ENCODE measurements at regions not wholly inside any gene's neighbourhood (a gene's known extent, or its start where the extent isn't known, plus 50 kb on each side); places are given as distances from the start of the nearest gene placed in this dataset.
"Not testable (repeated sequence)": the region's sequence is repeated elsewhere in the genome, so short reads cannot be mapped to it uniquely, and the experiment has no call there.

DNA sequence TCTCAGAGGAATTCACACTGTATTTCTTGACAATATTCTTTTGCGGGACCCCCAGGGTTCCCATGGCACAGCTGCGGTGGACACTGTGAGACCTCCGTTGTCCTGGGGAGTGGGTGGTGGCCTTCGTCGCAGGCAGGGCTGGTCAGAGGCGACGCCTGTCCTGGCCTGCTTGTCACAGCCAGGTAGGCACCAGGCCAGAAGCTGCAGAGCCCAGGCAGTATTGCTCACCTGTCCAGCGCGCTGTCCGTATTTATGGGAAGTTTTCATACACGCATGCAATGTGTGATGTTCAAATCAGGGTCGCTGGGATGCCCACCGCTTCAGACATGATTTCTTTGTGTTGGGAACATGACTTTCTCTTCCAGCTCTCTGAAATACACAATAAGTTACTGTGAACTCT, 126.6 kb downstream of the RTP5 start:
- H3K4me1 Mint-ChIP-seq: no peaks in the 10 kb centered on the region
- no peaks in the 10 kb centered on the region for H3K9me3 ChIP-seq (ENCODE audit: control insufficient read depth in 2 of 2, low read length in 2 of 2)
- H3K4me1 ChIP-seq (ENCODE audit: control insufficient read depth, insufficient read depth, low read length, poor library complexity, severe bottlenecking): no peaks in the 10 kb centered on the region
- H3K27me3 ChIP-seq (ENCODE audit: control insufficient read depth, insufficient read depth, low read length): no peaks in the 10 kb centered on the region
- H3K27me3 Mint-ChIP-seq: no peaks in the 10 kb centered on the region
- H3K27ac Mint-ChIP-seq: no peak overlapping the region
- ATAC-seq (ENCODE audit: low read depth in 2 of 2): no peak
- H3K27ac ChIP-seq (ENCODE audit: insufficient read depth, low read length, poor library complexity, severe bottlenecking): no peak overlapping the region
- DNase-seq: no peak
- no peak overlapping the region for H3K4me3 ChIP-seq (ENCODE audit: low read depth, low read length)
- no peak overlapping the region for H3K4me3 Mint-ChIP-seq
- H3K36me3 ChIP-seq (ENCODE audit: control insufficient read depth, insufficient read depth, low read length): no peaks in the 10 kb centered on the region
- peaks cover 22% of the 10 kb centered on the region for H3K36me3 Mint-ChIP-seq
- H3K9me3 Mint-ChIP-seq: no peaks in the 10 kb centered on the region

DNA sequence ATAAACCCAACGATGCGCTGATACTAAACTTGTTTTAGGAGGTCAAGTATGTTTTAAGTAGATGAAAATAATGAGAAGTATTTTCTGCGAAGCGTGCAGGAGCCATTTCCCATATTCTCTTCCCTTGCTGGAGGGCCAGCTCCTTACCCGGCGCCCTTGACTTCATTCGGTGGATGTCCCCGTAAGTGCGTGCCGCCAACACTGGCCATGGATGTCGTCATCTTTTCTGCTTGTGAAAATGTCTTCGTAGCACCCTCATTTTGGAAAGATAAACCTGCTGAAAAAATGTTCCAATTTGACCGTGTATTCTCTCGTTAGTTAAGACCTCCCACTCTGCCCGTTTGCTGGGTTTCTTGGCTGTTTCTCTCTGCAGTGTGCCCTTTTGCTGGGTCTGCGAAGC, 127.5 kb downstream of the RTP5 start:
- Mint-ChIP-seq H3K27me3 (no peaks in the 10 kb centered on the region), H3K27ac (no peak overlapping the region), H3K4me3 (no peak overlapping the region), H3K9me3 (no peaks in the 10 kb centered on the region), H3K36me3 (peaks cover 22% of the 10 kb centered on the region), H3K4me1 (peaks cover 0 to under 1% (median under 1%) of the 10 kb centered on the region in 4 donors)
- Histone ChIP-seq H3K36me3 (ENCODE audit: control insufficient read depth, insufficient read depth, low read length) (no peaks in the 10 kb centered on the region), H3K9me3 (ENCODE audit: control insufficient read depth in 2 of 2, low read length in 2 of 2) (no peaks in the 10 kb centered on the region), H3K4me3 (ENCODE audit: low read depth, low read length) (no peak overlapping the region), H3K27ac (ENCODE audit: insufficient read depth, low read length, poor library complexity, severe bottlenecking) (no peak overlapping the region), H3K4me1 (ENCODE audit: control insufficient read depth, insufficient read depth, low read length, poor library complexity, severe bottlenecking) (no peaks in the 10 kb centered on the region), H3K27me3 (ENCODE audit: control insufficient read depth, insufficient read depth, low read length) (no peaks in the 10 kb centered on the region)
- ATAC-seq (ENCODE audit: low read depth in 2 of 2): no peak
- DNase-seq: no peak

DNA sequence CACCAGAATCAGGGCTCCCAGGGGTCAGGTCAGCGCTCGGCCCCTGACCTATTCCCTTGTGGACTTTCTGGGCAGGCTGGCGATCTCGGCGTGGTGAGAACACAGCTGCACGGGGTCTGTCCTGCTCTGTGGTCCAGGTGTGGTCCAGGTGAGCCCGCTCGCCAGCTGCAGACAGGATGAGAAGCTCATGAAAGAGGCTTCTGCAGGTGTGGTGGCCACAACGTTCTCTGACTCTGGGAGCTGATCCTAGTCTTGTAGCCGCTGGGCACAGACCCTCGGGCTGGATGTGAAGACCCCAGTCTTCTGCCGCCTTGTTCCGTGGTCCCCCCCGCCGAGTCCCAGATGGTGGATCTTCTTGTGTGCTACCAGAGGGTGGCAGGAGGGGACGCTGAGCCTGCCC, 129.7 kb downstream of the RTP5 start:
- Mint-ChIP-seq H3K4me3 (no peak overlapping the region), H3K9me3 (no peaks in the 10 kb centered on the region), H3K27me3 (no peaks in the 10 kb centered on the region), H3K36me3 (peaks cover 22% of the 10 kb centered on the region), H3K4me1 (peaks cover 0 to 10% (median 3%) of the 10 kb centered on the region in 4 donors), H3K27ac (no peak overlapping the region)
- Histone ChIP-seq H3K27ac (ENCODE audit: insufficient read depth, low read length, poor library complexity, severe bottlenecking) (no peak overlapping the region), H3K36me3 (ENCODE audit: control insufficient read depth, insufficient read depth, low read length) (no peaks in the 10 kb centered on the region), H3K27me3 (ENCODE audit: control insufficient read depth, insufficient read depth, low read length) (no peaks in the 10 kb centered on the region), H3K4me1 (ENCODE audit: control insufficient read depth, insufficient read depth, low read length, poor library complexity, severe bottlenecking) (no peaks in the 10 kb centered on the region), H3K4me3 (ENCODE audit: low read depth, low read length) (no peak overlapping the region), H3K9me3 (ENCODE audit: control insufficient read depth in 2 of 2, low read length in 2 of 2) (no peaks in the 10 kb centered on the region)
- ATAC-seq (ENCODE audit: low read depth in 2 of 2) (no peak), DNase-seq (no peak)

DNA sequence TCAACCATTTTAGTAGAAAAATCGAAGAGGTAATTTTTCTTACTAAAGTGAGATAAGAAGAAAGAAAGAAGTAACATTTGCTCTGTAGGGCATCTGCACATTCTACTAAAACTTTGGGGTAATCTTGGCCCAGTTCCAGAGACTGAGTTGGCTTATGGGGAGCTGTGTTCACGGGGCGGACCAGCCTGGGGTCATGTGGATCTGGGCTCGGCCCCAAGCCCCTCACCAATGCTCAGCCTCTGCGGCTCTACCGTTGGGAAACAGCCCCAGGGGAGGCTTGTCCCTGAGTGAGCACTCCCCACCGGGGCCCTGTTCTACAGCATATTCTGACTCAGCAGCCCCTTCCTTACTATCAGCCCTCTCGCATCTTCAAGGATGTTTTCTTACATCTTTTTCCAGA, 132.3 kb downstream of the RTP5 start:
- H3K4me3 Mint-ChIP-seq: peak overlapping the region in 2 of 4 donors; percentile 41 to 44
- no peak overlapping the region for H3K27ac Mint-ChIP-seq
- peaks cover 0 to 6% (median 0%) of the 10 kb centered on the region in 7 donors for H3K9me3 Mint-ChIP-seq
- Histone ChIP-seq H3K27me3 (ENCODE audit: control insufficient read depth, insufficient read depth, low read length) (no peaks in the 10 kb centered on the region), H3K27ac (ENCODE audit: insufficient read depth, low read length, poor library complexity, severe bottlenecking) (no peak overlapping the region), H3K4me1 (ENCODE audit: control insufficient read depth, insufficient read depth, low read length, poor library complexity, severe bottlenecking) (no peaks in the 10 kb centered on the region), H3K9me3 (ENCODE audit: control insufficient read depth in 2 of 2, low read length in 2 of 2) (no peaks in the 10 kb centered on the region), H3K4me3 (ENCODE audit: low read depth, low read length) (no peak overlapping the region), H3K36me3 (ENCODE audit: control insufficient read depth, insufficient read depth, low read length) (no peaks in the 10 kb centered on the region)
- DNase-seq (no peak), ATAC-seq (ENCODE audit: low read depth in 2 of 2) (no peak)
- peaks cover 0 to 10% (median 3%) of the 10 kb centered on the region in 4 donors for H3K4me1 Mint-ChIP-seq
- peaks cover 14% of the 10 kb centered on the region for H3K36me3 Mint-ChIP-seq
- H3K27me3 Mint-ChIP-seq: no peaks in the 10 kb centered on the region

DNA sequence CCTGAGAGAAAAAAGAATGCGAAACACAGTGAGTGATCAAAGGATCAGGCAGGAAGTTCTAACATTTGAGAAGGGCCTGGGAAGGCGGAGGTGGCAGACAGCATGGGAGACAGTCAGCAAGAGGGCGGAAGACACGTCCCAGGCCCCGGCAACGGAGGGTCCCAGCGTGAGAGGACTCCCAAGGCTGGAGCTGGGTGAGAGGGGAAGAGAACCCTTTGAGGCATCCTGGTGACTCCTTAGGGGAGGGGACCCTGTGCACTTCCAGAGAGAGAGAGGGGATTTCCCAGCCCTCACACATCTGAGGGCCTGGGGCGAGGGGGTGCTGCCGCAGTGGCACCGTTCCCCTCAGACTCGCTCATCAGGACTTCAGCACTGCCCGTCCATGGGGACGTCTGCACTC, 133.4 kb downstream of the RTP5 start:
- no peak for DNase-seq
- Histone ChIP-seq H3K4me1 (ENCODE audit: control insufficient read depth, insufficient read depth, low read length, poor library complexity, severe bottlenecking) (no peaks in the 10 kb centered on the region), H3K4me3 (ENCODE audit: low read depth, low read length) (no peak overlapping the region), H3K9me3 (ENCODE audit: control insufficient read depth in 2 of 2, low read length in 2 of 2) (no peaks in the 10 kb centered on the region), H3K27me3 (ENCODE audit: control insufficient read depth, insufficient read depth, low read length) (no peaks in the 10 kb centered on the region), H3K36me3 (ENCODE audit: control insufficient read depth, insufficient read depth, low read length) (no peaks in the 10 kb centered on the region), H3K27ac (ENCODE audit: insufficient read depth, low read length, poor library complexity, severe bottlenecking) (no peak overlapping the region)
- Mint-ChIP-seq H3K27me3 (no peaks in the 10 kb centered on the region), H3K27ac (peak overlapping the region in 1 of 3 donors; percentile 81), H3K9me3 (peaks cover 0 to 6% (median 0%) of the 10 kb centered on the region in 7 donors), H3K36me3 (peaks cover 6% of the 10 kb centered on the region), H3K4me3 (peak overlapping the region in 1 of 4 donors; percentile 57), H3K4me1 (peaks cover 0 to 10% (median 3%) of the 10 kb centered on the region in 4 donors)
- ATAC-seq (ENCODE audit: low read depth in 2 of 2): no peak

DNA sequence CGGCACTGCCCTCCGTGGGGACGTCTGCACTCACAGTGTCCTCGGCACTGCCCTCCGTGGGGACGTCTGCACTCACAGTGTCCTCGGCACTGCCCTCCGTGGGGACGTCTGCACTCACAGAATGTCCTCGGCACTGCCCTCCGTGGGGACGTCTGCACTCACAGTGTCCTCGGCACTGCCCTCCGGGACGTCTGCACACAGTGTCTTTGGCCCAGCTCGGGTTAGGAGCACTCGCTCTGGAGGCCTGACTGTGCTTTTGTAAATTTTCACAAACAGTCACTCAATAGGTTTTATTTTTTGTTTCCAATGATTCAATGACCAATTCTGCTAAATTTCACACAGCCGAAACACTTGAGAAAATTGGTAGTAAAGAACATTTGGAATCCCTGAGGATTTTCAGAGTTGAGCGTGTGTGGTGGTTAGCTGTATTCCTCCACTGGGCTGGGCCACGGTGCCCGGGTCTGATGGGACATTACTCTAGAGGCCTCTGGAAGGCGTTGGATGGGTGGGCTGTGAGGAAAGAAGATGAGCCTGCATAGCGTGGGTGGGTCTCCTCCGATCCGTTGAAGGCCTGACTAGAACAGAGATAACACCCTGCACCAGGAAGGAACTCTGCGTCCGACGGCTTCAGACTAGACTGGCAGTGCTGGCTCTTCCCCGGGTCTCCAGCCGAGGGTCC, 134.8 kb downstream of the RTP5 start:
- ATAC-seq (ENCODE audit: low read depth in 2 of 2) (no peak), DNase-seq (no peak)
- Histone ChIP-seq H3K36me3 (ENCODE audit: control insufficient read depth, insufficient read depth, low read length) (no peaks in the 10 kb centered on the region), H3K4me1 (ENCODE audit: control insufficient read depth, insufficient read depth, low read length, poor library complexity, severe bottlenecking) (no peaks in the 10 kb centered on the region), H3K27ac (ENCODE audit: insufficient read depth, low read length, poor library complexity, severe bottlenecking) (no peak overlapping the region), H3K4me3 (ENCODE audit: low read depth, low read length) (no peak overlapping the region), H3K9me3 (ENCODE audit: control insufficient read depth in 2 of 2, low read length in 2 of 2) (peaks cover 0 to 4% of the 10 kb centered on the region in 2 experiments), H3K27me3 (ENCODE audit: control insufficient read depth, insufficient read depth, low read length) (no peaks in the 10 kb centered on the region)
- Mint-ChIP-seq H3K36me3 (peaks cover 3% of the 10 kb centered on the region), H3K4me3 (no peak overlapping the region), H3K9me3 (peaks cover 0 to 6% (median 0%) of the 10 kb centered on the region in 7 donors), H3K27me3 (no peaks in the 10 kb centered on the region), H3K4me1 (peaks cover 0 to 10% (median 3%) of the 10 kb centered on the region in 4 donors), H3K27ac (no peak overlapping the region)

DNA sequence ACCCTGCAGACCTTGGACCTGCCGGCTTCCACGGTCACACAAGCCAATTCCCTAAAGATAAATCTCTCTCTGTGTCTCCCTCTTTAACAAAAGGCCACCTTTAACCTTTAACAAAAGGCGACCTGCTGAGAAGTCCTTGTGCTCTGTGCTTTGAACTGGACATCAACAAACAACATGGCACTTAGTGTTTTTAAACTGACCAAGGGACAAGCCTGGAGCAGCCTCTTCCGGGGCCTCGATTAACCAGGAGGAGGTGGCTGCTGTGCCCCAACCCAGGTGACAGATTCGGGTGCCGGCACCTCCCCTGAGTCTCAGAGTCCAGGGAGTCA, 135.3 kb downstream of the RTP5 start:
- peaks cover 0 to 4% of the 10 kb centered on the region in 2 experiments for H3K9me3 ChIP-seq (ENCODE audit: control insufficient read depth in 2 of 2, low read length in 2 of 2)
- no peaks in the 10 kb centered on the region for H3K36me3 ChIP-seq (ENCODE audit: control insufficient read depth, insufficient read depth, low read length)
- DNase-seq: no peak
- Mint-ChIP-seq H3K9me3 (peaks cover 0 to 6% (median 0%) of the 10 kb centered on the region in 7 donors), H3K27me3 (no peaks in the 10 kb centered on the region), H3K36me3 (no peaks in the 10 kb centered on the region), H3K4me3 (no peak overlapping the region), H3K4me1 (peaks cover 0 to 10% (median 3%) of the 10 kb centered on the region in 4 donors), H3K27ac (no peak overlapping the region)
- H3K4me1 ChIP-seq (ENCODE audit: control insufficient read depth, insufficient read depth, low read length, poor library complexity, severe bottlenecking): no peaks in the 10 kb centered on the region
- no peak overlapping the region for H3K4me3 ChIP-seq (ENCODE audit: low read depth, low read length)
- H3K27ac ChIP-seq (ENCODE audit: insufficient read depth, low read length, poor library complexity, severe bottlenecking): no peak overlapping the region
- no peak for ATAC-seq (ENCODE audit: low read depth in 2 of 2)
- H3K27me3 ChIP-seq (ENCODE audit: control insufficient read depth, insufficient read depth, low read length): no peaks in the 10 kb centered on the region

DNA sequence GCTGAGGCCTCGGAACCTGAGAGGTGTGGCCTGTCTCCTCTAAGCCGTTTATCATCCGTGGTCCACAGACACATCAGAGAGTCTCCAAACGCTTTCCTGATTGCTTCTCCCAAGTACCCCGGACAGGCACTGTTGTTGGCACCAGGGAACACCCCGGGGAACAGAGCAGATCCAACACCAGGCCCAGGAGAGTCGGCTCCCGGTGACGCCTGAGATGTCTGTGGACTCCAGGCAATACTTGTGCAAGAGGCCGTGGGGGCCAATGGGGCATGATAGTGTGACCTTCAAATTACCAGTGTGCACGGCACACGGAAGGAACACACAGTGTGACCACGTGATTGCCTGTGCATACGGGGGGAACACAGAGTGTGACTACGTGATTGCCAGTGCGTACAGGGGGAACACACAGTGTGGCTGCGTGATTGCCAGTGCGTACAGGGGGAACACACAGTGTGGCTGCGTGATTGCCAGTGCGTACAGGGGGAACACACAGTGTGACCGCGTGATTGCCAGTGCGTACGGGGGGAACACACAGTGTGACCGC, 136.6 kb downstream of the RTP5 start:
- H3K4me3 ChIP-seq (ENCODE audit: low read depth, low read length); H3K4me3 Mint-ChIP-seq; H3K9me3 Mint-ChIP-seq; H3K27ac ChIP-seq (ENCODE audit: insufficient read depth, low read length, poor library complexity, severe bottlenecking); DNase-seq; H3K4me1 ChIP-seq (ENCODE audit: control insufficient read depth, insufficient read depth, low read length, poor library complexity, severe bottlenecking); H3K9me3 ChIP-seq (ENCODE audit: control insufficient read depth in 2 of 2, low read length in 2 of 2); H3K27me3 Mint-ChIP-seq; H3K27ac Mint-ChIP-seq; H3K27me3 ChIP-seq (ENCODE audit: control insufficient read depth, insufficient read depth, low read length); H3K36me3 Mint-ChIP-seq; ATAC-seq (ENCODE audit: low read depth in 2 of 2); H3K36me3 ChIP-seq (ENCODE audit: control insufficient read depth, insufficient read depth, low read length): not testable (repeated sequence)
- peaks cover 5 to 14% (median 5%) of the 10 kb centered on the region in 4 donors for H3K4me1 Mint-ChIP-seq
